Vagina (tissue), 2 donors: ENCODE measurements at regions not wholly inside any gene's neighbourhood (a gene's known extent, or its start where the extent isn't known, plus 50 kb on each side); places are given as distances from the start of the nearest gene placed in this dataset.

Source experiments
- CTCF ChIP-seq, 3 experiments: fragments of 450-650 bp in 2 of 3; fragments of 200-600 bp in 1 of 3; sonication (generic) in 1 of 3; IDR thresholded peaks; one replicate each; pipeline ENCODE4 v1.5.1; 2017 to 2019; ENCODE audit warnings: antibody characterized with exemption in 3 of 3, mild to moderate bottlenecking in 2 of 3, moderate library complexity in 2 of 3
- POLR2A ChIP-seq, 2 donors: fragments of 450-650 bp; IDR thresholded peaks; one replicate each; pipeline ENCODE4 v1.6.1; 2017; ENCODE audit warnings: antibody characterized with exemption in 2 of 2, mild to moderate bottlenecking in 2 of 2, moderate library complexity in 2 of 2
- POLR2AphosphoS5 ChIP-seq, 2 donors: sonication (generic); formaldehyde crosslinking; IDR thresholded peaks; one replicate each; pipeline ENCODE4 v1.9.0; 2017; ENCODE audit warnings: antibody characterized with exemption in 2 of 2, mild to moderate bottlenecking in 2 of 2, low read depth in 1 of 2; ENCODE audit not compliant: insufficient read depth in 1 of 2

GRCh38 chr2:67641312-67642045, 244.3 kb downstream of the ETAA1 start:
- no peak for TF ChIP-seq CTCF (IDR thresholded peaks at IDR 0.05)
- TF ChIP-seq POLR2A (IDR thresholded peaks at IDR 0.05): no peak
- TF ChIP-seq POLR2AphosphoS5 (IDR thresholded peaks at IDR 0.05; ENCODE audit: insufficient read depth in 1 of 2, low read depth in 1 of 2): no peak
